Peyer's patch (tissue), 4 donors: ENCODE measurements at regions not wholly inside any gene's neighbourhood (a gene's known extent, or its start where the extent isn't known, plus 50 kb on each side); places are given as distances from the start of the nearest gene placed in this dataset.

Experiments
- POLR2A ChIP-seq, 2 donors: fragments of 450-650 bp; IDR thresholded peaks; one replicate each; pipeline ENCODE4 v1.5.1; 2017; ENCODE audit warnings: antibody characterized with exemption in 2 of 2, mild to moderate bottlenecking in 2 of 2, moderate library complexity in 2 of 2
- TF ChIP-seq, protein P1 (sequence below), 6 experiments: fragments of 450-650 bp in 4 of 6; fragments of 200-600 bp in 2 of 6; sonication (generic) in 1 of 6; IDR thresholded peaks; one replicate each; pipeline ENCODE4 v1.5.1; 2017 to 2019; ENCODE audit warnings: antibody characterized with exemption in 6 of 6, mild to moderate bottlenecking in 3 of 6, moderate library complexity in 1 of 6

DNA sequence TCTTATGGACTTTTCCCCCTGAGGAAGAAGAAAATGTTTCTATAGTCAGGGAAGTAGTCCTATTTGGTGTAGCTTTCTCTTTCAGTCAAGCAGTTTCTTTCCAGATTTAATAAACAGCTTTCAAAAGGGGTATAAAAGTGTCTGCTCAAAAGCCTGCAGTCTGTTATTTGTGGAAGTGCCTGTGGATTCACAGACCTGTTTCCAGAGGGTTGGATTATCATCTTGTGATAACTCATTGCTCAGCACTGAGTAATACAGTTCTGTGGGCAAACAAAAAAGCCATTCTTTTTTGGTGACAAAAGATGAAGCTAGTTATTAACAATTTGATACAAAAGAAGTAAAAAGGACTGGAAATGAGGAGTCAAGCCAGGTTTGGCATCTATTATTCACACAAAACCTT is 358.2 kb upstream of the ID4 start:
- TF ChIP-seq, protein P1, sequence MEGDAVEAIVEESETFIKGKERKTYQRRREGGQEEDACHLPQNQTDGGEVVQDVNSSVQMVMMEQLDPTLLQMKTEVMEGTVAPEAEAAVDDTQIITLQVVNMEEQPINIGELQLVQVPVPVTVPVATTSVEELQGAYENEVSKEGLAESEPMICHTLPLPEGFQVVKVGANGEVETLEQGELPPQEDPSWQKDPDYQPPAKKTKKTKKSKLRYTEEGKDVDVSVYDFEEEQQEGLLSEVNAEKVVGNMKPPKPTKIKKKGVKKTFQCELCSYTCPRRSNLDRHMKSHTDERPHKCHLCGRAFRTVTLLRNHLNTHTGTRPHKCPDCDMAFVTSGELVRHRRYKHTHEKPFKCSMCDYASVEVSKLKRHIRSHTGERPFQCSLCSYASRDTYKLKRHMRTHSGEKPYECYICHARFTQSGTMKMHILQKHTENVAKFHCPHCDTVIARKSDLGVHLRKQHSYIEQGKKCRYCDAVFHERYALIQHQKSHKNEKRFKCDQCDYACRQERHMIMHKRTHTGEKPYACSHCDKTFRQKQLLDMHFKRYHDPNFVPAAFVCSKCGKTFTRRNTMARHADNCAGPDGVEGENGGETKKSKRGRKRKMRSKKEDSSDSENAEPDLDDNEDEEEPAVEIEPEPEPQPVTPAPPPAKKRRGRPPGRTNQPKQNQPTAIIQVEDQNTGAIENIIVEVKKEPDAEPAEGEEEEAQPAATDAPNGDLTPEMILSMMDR (IDR thresholded peaks at IDR 0.05) = no peak
- TF ChIP-seq POLR2A (IDR thresholded peaks at IDR 0.05) = no peak
